Kidney epithelial cell (primary cell): ENCODE measurements at regions not wholly inside any gene's neighbourhood (a gene's known extent, or its start where the extent isn't known, plus 50 kb on each side); places are given as distances from the start of the nearest gene placed in this dataset.
"Not testable (repeated sequence)": the region's sequence is repeated elsewhere in the genome, so short reads cannot be mapped to it uniquely, and the experiment has no call there.

Experiments used
- DNase-seq: peaks from one replicate; pipeline ENCODE4 v3.0.0-alpha.2; 2010; ENCODE audit warnings: low read depth
- H3K27me3 ChIP-seq: 2 replicates; pipeline ENCODE4 v1.6.0; 2011; ENCODE audit warnings: low read length; ENCODE audit not compliant: control insufficient read depth, insufficient read depth
- H3K36me3 ChIP-seq: 2 replicates; pipeline ENCODE4 v1.5.1; 2011; ENCODE audit warnings: low read length; ENCODE audit not compliant: control insufficient read depth, insufficient read depth
- H3K4me3 ChIP-seq: 2 replicates; pipeline ENCODE4 v1.5.1; 2011; ENCODE audit warnings: low read depth, mild to moderate bottlenecking, control low read depth, low read length
- CTCF ChIP-seq: IDR thresholded peaks from 2 replicates; pipeline ENCODE4 v1.5.1; 2011; ENCODE audit warnings: mild to moderate bottlenecking, moderate library complexity, low read length, control low read depth, inconsistent platforms; ENCODE audit not compliant: insufficient read depth, poor library complexity, severe bottlenecking

- no peak for DNase-seq
- no peak for TF ChIP-seq CTCF
- H3K36me3 ChIP-seq = no peaks in the 10 kb centered on the region
- H3K4me3 ChIP-seq = no peak overlapping the region
- no peaks in the 10 kb centered on the region for H3K27me3 ChIP-seq
Measured at GRCh38 chr6:120759570-120759969, 574.7 kb downstream of the TBC1D32 start.

GRCh38 chr6:120748574-120748973, 585.7 kb downstream of the TBC1D32 start:
- H3K27me3 ChIP-seq, DNase-seq, H3K4me3 ChIP-seq, H3K36me3 ChIP-seq: not testable (repeated sequence)

- Histone ChIP-seq H3K27me3 (no peaks in the 10 kb centered on the region), H3K36me3 (no peaks in the 10 kb centered on the region), H3K4me3 (no peak overlapping the region)
- DNase-seq = no peak
- no peak for TF ChIP-seq CTCF
Measured at GRCh38 chr6:120736740-120737139, 597.5 kb downstream of the TBC1D32 start.

- H3K36me3 ChIP-seq = no peaks in the 10 kb centered on the region
- no peak overlapping the region for H3K4me3 ChIP-seq
- peak; percentile 1 for DNase-seq
- TF ChIP-seq CTCF = no peak
- H3K27me3 ChIP-seq = no peaks in the 10 kb centered on the region
Measured at GRCh38 chr6:120735641-120736040, 598.6 kb downstream of the TBC1D32 start.

GRCh38 chr6:120711255-120711654, 623.0 kb downstream of the TBC1D32 start:
- H3K36me3 ChIP-seq = no peaks in the 10 kb centered on the region
- DNase-seq = no peak
- no peak for TF ChIP-seq CTCF
- no peak overlapping the region for H3K4me3 ChIP-seq
- H3K27me3 ChIP-seq = no peaks in the 10 kb centered on the region

GRCh38 chr6:120700001-120700400, 634.3 kb downstream of the TBC1D32 start:
- DNase-seq = no peak
- Histone ChIP-seq H3K27me3 (no peaks in the 10 kb centered on the region), H3K4me3 (no peak overlapping the region), H3K36me3 (no peaks in the 10 kb centered on the region)
- no peak for TF ChIP-seq CTCF
